ENCODE measurements at regions not wholly inside any gene's neighbourhood (a gene's known extent, or its start where the extent isn't known, plus 50 kb on each side); places are given as distances from the start of the nearest gene placed in this dataset.
"Not testable (repeated sequence)": the region's sequence is repeated elsewhere in the genome, so short reads cannot be mapped to it uniquely, and the experiment has no call there.

GRCh38 chr5:131005963-131006684 lies 158.9 kb downstream of the HINT1 start:
- no peak for DNase-seq (ENCODE audit: low read depth)

GRCh38 chr5:131001507-131001906 lies 163.5 kb downstream of the HINT1 start:
- DNase-seq (ENCODE audit: low read depth), result no peak

GRCh38 chr5:131000289-131000688 lies 164.8 kb downstream of the HINT1 start:
- DNase-seq (ENCODE audit: low read depth), result no peak

- DNase-seq (ENCODE audit: low read depth), result not testable (repeated sequence)
Observed at GRCh38 chr5:130996720-130997119, 168.3 kb downstream of the HINT1 start.

- no peak for DNase-seq (ENCODE audit: low read depth)
Observed at GRCh38 chr5:130995851-130996250, 169.2 kb downstream of the HINT1 start.

- DNase-seq (ENCODE audit: low read depth), result no peak
Observed at GRCh38 chr5:130995254-130995515, 169.9 kb downstream of the HINT1 start.

- no peak for DNase-seq (ENCODE audit: low read depth)
Observed at GRCh38 chr5:130994496-130995253, 170.4 kb downstream of the HINT1 start.

- DNase-seq (ENCODE audit: low read depth), result no peak
Observed at GRCh38 chr5:130992621-130993020, 172.4 kb downstream of the HINT1 start.

- DNase-seq (ENCODE audit: low read depth), result peak; percentile 29
Observed at GRCh38 chr5:130992095-130992494, 173.0 kb downstream of the HINT1 start.

GRCh38 chr5:130985776-130986175 lies 179.3 kb downstream of the HINT1 start:
- DNase-seq (ENCODE audit: low read depth), result no peak

- no peak for DNase-seq (ENCODE audit: low read depth)
Observed at GRCh38 chr5:130981663-130982062, 183.4 kb downstream of the HINT1 start.

- peak; percentile 81 for DNase-seq (ENCODE audit: low read depth)
Observed at GRCh38 chr5:130978475-130978874, 186.6 kb downstream of the HINT1 start.

- no peak for DNase-seq (ENCODE audit: low read depth)
Observed at GRCh38 chr5:130976493-130976892, 188.6 kb downstream of the HINT1 start.

- no peak for DNase-seq (ENCODE audit: low read depth)
Observed at GRCh38 chr5:130975847-130976246, 189.2 kb downstream of the HINT1 start.

- no peak for DNase-seq (ENCODE audit: low read depth)
Observed at GRCh38 chr5:130975299-130975698, 189.8 kb downstream of the HINT1 start.

- DNase-seq (ENCODE audit: low read depth), result no peak
Observed at GRCh38 chr5:130974021-130974683, 190.9 kb downstream of the HINT1 start.

- DNase-seq (ENCODE audit: low read depth), result no peak
Observed at GRCh38 chr5:130966990-130967525, 198.0 kb downstream of the HINT1 start.

GRCh38 chr5:130965920-130966319 lies 199.1 kb downstream of the HINT1 start:
- no peak for DNase-seq (ENCODE audit: low read depth)

GRCh38 chr5:130965360-130965759 lies 199.7 kb downstream of the HINT1 start:
- DNase-seq (ENCODE audit: low read depth), result no peak

GRCh38 chr5:130964231-130965202 lies 200.5 kb downstream of the HINT1 start:
- DNase-seq (ENCODE audit: low read depth), result peak; percentile 39

GRCh38 chr5:130963798-130964197 lies 201.3 kb downstream of the HINT1 start:
- peak; percentile 31 for DNase-seq (ENCODE audit: low read depth)

GRCh38 chr5:130957151-130957550 lies 207.9 kb downstream of the HINT1 start:
- DNase-seq (ENCODE audit: low read depth), result no peak
